Neural progenitor cell (in vitro differentiated cells): ENCODE measurements at regions not wholly inside any gene's neighbourhood (a gene's known extent, or its start where the extent isn't known, plus 50 kb on each side); places are given as distances from the start of the nearest gene placed in this dataset.

ENCODE experiments used
- EZH2phosphoT487 ChIP-seq: fragments of 200-600 bp; sonication (generic); IDR thresholded peaks from 2 replicates; pipeline ENCODE4 v1.6.1; 2017; ENCODE audit warnings: antibody characterized with exemption
- TF ChIP-seq, protein P1 (sequence below): fragments of 200-600 bp; sonication (generic); IDR thresholded peaks from 2 replicates; pipeline ENCODE4 v1.5.1; 2017; ENCODE audit warnings: antibody characterized with exemption, mild to moderate bottlenecking

DNA sequence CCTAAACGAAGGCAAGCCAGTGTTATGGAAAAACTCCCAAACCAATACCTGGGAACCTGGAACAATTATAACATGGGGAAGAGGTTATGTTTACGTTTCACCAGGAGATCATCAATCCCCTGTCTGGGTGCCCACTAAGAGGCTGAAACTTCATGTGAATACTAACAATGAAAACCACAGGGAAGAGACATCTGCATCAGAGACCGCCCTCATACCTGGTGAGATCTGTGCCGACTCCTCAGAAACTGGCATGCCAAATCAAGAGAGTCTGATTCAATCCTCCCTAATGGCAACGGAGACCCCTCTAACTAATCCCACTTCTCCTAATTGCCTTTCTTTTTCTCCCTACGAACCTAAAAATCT, 163.2 kb downstream of the IER5 start:
- TF ChIP-seq, protein P1, sequence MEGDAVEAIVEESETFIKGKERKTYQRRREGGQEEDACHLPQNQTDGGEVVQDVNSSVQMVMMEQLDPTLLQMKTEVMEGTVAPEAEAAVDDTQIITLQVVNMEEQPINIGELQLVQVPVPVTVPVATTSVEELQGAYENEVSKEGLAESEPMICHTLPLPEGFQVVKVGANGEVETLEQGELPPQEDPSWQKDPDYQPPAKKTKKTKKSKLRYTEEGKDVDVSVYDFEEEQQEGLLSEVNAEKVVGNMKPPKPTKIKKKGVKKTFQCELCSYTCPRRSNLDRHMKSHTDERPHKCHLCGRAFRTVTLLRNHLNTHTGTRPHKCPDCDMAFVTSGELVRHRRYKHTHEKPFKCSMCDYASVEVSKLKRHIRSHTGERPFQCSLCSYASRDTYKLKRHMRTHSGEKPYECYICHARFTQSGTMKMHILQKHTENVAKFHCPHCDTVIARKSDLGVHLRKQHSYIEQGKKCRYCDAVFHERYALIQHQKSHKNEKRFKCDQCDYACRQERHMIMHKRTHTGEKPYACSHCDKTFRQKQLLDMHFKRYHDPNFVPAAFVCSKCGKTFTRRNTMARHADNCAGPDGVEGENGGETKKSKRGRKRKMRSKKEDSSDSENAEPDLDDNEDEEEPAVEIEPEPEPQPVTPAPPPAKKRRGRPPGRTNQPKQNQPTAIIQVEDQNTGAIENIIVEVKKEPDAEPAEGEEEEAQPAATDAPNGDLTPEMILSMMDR = no peak
- TF ChIP-seq EZH2phosphoT487 = no peak
